Spleen (tissue), 7 donors: ENCODE measurements at regions not wholly inside any gene's neighbourhood (a gene's known extent, or its start where the extent isn't known, plus 50 kb on each side); places are given as distances from the start of the nearest gene placed in this dataset.

ENCODE experiments used
- CTCF ChIP-seq, 11 experiments: fragments of 200-600 bp in 7 of 11; fragments of 450-650 bp in 4 of 11; sonication (generic) in 4 of 11; IDR thresholded peaks in 8 of 11; conservative IDR thresholded peaks in 3 of 11; 1 replicate in 7 of 11; 2 replicates in 4 of 11; pipeline versions ENCODE4 v1.4.0 to v1.8.0; 2016 to 2021; ENCODE audit warnings: antibody characterized with exemption in 11 of 11, inconsistent platforms in 4 of 11, mild to moderate bottlenecking in 1 of 11
- POLR2AphosphoS5 ChIP-seq, 3 donors: sonication (generic); formaldehyde crosslinking; IDR thresholded peaks; one replicate each; pipeline ENCODE4 v1.5.1; 2017; ENCODE audit warnings: antibody characterized with exemption in 3 of 3
- donor health status: DM: no; HTN: no; CAD: no; lungs with moderate emphysema.
- donor health status: DM: no; HTN: no; CAD: no.
- donor health status: DM: no; HTN: no; CAD: no.

- TF ChIP-seq CTCF (IDR thresholded peaks at IDR 0.05 in 8 of 11, conservative IDR thresholded peaks at IDR 0.05 in 3 of 11), result no peak
- TF ChIP-seq POLR2AphosphoS5 (IDR thresholded peaks at IDR 0.05), result no peak
Observed at GRCh38 chr12:131275824-131276223, 322.1 kb downstream of the ADGRD1 start.
